GM19372 (cell line): ENCODE measurements at regions not wholly inside any gene's neighbourhood (a gene's known extent, or its start where the extent isn't known, plus 50 kb on each side); places are given as distances from the start of the nearest gene placed in this dataset.

Experiments
- ATAC-seq: cut with Tn5 transposase; IDR thresholded peaks from one replicate; pipeline ENCODE4 v1.9.1; 2021; ENCODE audit warnings: mild to moderate bottlenecking, low read depth, moderate library complexity; ENCODE audit not compliant: unreplicated experiment

- ATAC-seq: no peak
Measured at GRCh38 chr7:155988416-155988815, 176.2 kb upstream of the SHH start.

GRCh38 chr7:155987681-155988235 lies 175.5 kb upstream of the SHH start:
- ATAC-seq: no peak

GRCh38 chr7:155986497-155987160 lies 174.4 kb upstream of the SHH start:
- ATAC-seq: no peak

GRCh38 chr7:155985518-155986250 lies 173.4 kb upstream of the SHH start:
- no peak for ATAC-seq

GRCh38 chr7:155984609-155985405 lies 172.5 kb upstream of the SHH start:
- no peak for ATAC-seq

GRCh38 chr7:155984028-155984580 lies 171.8 kb upstream of the SHH start:
- no peak for ATAC-seq

GRCh38 chr7:155983176-155983815 lies 171.0 kb upstream of the SHH start:
- no peak for ATAC-seq

GRCh38 chr7:155981703-155982102 lies 169.4 kb upstream of the SHH start:
- no peak for ATAC-seq

GRCh38 chr7:155980841-155981240 lies 168.6 kb upstream of the SHH start:
- ATAC-seq: no peak

GRCh38 chr7:155979994-155980393 lies 167.7 kb upstream of the SHH start:
- ATAC-seq: no peak

- no peak for ATAC-seq
Measured at GRCh38 chr7:155979566-155979965, 167.3 kb upstream of the SHH start.

- ATAC-seq: no peak
Measured at GRCh38 chr7:155975490-155975889, 163.2 kb upstream of the SHH start.

- no peak for ATAC-seq
Measured at GRCh38 chr7:155974186-155974897, 162.1 kb upstream of the SHH start.

GRCh38 chr7:155973451-155973997 lies 161.3 kb upstream of the SHH start:
- ATAC-seq: no peak

GRCh38 chr7:155972651-155973390 lies 160.6 kb upstream of the SHH start:
- no peak for ATAC-seq

- ATAC-seq: no peak
Measured at GRCh38 chr7:155972247-155972646, 160.0 kb upstream of the SHH start.

- ATAC-seq: no peak
Measured at GRCh38 chr7:155971180-155971770, 159.0 kb upstream of the SHH start.

GRCh38 chr7:155969192-155969929 lies 157.1 kb upstream of the SHH start:
- ATAC-seq: no peak
